Kidney tubule cell (primary cell): ENCODE measurements at regions not wholly inside any gene's neighbourhood (a gene's known extent, or its start where the extent isn't known, plus 50 kb on each side); places are given as distances from the start of the nearest gene placed in this dataset.
"Not testable (repeated sequence)": the region's sequence is repeated elsewhere in the genome, so short reads cannot be mapped to it uniquely, and the experiment has no call there.

ENCODE experiments used
- DNase-seq: peaks from one replicate; pipeline ENCODE4 v3.0.0-alpha.2; 2018; ENCODE audit warnings: low spot score

GRCh38 chr7:49669692-49670260, 103.7 kb upstream of the VWC2 start:
- no peak for DNase-seq

DNA sequence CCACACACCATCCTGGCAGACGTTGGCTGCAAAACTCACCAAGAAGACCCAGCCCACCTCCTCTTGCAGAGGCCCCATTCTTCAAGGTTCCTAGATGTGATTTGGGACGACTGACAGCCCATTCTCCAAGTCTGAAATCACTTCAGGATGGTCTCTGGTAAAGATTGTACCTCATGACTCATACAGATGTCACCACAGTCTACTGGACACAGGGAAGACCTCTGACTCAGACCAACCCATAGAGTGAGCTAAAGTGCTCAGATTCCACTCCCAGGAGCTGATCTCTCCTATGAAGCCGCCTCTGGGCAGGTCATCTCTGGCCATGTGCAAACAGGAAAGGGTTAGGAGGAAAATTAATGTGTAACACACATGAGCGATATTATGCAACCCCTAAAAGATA, 102.4 kb upstream of the VWC2 start:
- peak; percentile 92 for DNase-seq

- no peak for DNase-seq
These were observed 80.9 kb upstream of the VWC2 start for GRCh38 chr7:49692516-49692915.

GRCh38 chr7:49695971-49696370, 77.5 kb upstream of the VWC2 start:
- DNase-seq: no peak

DNA sequence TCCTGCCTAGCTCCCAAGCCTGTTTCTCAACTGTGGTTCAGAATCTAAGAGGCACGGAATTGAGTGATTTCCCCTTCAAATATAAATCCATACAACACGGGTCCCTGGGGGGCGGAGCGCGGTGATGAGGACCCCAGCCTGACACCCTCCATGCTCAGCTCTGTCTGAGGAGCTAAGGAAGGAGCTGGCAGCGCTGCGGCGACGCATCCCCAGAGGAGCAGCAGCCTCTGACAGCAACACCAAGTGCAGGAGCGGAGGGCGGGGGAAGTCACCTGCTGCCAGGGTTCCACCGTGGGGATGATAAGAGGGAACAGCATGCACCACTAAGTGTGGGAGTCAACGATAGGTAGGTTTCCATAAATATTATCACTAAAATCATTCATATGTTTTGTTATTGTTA, 72.6 kb upstream of the VWC2 start:
- no peak for DNase-seq

GRCh38 chr7:49702099-49702498, 71.3 kb upstream of the VWC2 start:
- no peak for DNase-seq

DNA sequence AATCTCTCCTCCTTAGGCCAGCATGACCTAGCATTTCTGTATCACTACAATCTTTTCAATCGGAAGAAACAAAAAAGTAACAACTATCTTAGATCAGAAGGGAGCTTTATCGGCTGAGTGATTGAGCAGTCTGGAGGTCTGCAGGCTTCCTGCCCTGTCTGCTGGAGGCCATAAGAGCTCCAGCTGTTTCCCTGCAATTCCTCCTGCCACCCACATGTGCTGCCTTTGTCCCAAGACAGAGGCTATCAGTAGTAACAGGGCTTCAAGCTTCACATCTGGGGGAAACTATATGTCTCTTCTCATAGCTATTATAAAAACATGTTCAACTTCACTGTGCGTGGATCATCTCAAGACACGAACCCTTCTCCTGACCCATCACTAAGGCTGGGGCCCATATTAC, 70.1 kb upstream of the VWC2 start:
- DNase-seq: no peak

DNA sequence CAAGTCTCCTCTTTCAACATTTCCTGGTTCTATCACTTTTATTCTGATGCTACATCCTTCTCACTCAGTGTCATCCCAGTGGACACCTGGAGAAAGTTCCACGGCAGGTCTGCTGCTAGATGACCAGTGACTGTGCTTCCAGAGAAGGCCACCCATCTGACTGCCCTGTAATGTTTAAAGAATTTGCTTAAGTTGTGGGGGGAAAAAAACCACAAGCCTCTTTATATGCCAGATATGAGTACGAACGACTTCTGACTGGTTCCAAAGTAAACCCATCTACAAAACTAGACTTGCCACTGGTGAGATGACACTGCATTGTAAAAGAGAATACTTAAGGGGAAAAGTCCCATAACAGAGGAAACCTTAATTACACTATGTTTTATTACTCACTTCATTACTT, 69.6 kb upstream of the VWC2 start:
- peak; percentile 60 for DNase-seq

DNA sequence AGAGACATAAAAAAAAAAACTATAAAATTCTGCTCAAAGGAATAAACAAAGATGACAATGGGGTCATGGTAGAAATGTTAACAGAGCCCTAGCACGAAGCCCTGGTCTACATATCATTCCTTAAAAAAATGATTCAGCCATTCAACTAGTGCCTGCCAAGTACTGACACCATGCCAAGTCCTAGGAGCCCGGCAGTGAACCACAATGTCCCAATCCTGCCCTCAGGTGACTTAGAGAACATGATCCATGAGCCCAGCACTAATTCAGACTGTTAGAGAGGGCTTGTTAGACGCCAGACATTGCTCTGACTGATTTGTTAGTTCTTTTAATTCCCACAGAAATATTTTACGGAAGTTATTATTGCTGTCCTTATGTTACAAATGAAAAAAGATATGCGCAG, 67.3 kb upstream of the VWC2 start:
- no peak for DNase-seq

DNA sequence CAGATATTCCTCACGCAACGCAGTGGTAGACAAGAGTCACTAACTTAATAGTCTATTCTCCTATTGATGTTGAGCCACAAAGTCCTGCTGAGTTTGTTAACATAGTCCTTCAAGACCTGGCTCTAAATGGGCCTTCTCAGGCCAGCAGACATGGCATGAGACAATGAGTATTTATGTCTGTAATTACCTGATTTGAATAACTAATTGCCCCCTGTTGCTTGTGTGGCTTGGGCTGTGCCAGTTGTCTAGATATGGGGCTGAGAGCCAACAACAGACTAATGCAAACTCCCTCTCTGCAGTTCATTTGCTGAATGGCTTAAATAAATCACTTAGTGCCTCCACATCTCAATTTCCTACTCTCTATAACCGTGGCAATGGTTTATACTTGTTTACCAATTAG, 65.5 kb upstream of the VWC2 start:
- no peak for DNase-seq

DNA sequence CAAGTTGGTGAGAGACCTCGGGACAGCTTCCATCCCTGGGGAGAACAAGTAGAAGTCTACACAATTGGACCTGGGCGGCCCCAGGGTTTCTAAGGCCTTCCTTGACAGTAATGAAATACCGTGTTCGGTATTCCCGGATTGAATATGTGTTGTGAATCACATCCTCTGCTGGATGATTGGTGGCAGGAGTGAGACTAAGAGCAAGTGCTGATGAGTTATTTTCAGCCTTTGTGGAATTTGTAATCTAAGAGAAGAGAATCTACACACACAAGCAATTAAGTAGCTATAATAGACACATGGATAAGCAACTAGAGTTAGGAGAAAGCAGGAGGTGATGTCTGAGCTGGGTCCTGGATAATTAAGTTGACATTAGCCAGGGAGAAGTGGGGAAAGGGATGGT, 64.8 kb upstream of the VWC2 start:
- DNase-seq: no peak

DNA sequence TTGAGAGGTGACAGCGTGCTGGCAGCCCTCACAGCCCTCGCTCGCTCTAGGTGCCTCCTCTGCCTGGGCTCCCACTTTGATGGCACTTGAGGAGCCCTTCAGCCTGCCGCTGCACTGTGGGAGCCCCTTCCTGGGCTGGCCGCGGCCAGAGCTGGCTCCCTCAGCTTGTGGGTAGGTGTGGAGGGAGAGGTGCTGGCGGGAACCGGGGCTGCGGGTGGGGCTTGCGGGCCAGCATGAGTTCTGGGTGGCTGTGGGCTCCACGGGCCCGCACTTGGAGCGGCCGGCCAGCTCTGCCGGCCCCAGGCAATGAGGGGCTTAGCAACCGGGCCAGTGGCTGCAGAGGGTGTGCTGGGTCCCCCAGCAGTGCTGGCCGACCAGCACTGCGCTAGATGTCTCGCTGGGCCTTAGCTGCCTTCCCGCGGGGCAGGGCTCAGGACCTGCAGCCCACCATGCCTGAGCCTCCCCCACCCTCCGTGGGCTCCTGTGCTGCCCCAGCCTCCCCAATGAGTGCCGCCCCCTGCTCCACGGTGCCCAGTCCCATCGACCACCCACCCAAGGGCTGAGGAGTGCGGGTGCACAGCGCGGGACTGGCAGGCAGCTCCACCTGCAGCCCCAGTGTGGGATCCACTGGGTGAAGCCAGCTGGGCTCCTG, 62.2 kb upstream of the VWC2 start:
- not testable (repeated sequence) for DNase-seq

DNA sequence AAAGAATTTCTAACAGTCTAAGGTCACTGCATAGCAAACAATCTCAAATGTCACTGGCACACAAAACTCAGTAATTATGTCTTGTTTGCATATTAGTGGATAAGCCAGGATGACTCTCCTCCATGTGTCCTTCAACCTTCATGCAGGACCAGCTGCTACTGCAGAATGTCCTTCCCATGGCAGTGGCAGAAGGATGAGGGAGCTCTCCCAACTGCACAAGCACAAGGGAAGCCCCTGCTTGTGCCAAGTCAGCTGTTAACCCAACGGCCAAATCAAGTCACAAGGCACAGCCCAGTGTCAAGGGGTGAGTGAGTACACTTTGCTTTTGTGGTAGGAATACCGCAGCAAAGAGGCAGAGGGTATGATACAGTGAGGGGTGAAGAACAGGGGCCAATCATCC, 59.3 kb upstream of the VWC2 start:
- no peak for DNase-seq

- no peak for DNase-seq
These were observed 58.0 kb upstream of the VWC2 start for GRCh38 chr7:49715486-49715885.

GRCh38 chr7:49717547-49717946, 55.9 kb upstream of the VWC2 start:
- no peak for DNase-seq

DNA sequence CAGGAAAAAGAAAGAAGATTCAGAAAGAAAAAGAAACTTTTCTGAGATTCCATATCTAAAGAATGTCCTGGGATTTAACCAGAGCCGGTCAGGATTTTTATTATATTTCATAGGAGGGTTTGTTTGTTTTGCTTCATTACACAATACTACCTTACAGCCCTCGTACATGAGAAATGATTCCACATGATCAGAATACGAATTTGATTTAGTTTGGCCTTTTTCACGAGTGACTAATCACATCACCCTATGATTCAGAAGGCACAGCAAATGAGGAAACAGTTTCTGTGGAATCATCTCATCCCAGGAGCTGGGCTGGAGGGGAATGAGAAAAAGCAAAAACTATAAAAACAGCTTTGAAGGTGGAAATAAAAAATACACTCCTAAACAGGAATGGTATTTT, 54.7 kb upstream of the VWC2 start:
- peak; percentile 74 for DNase-seq

DNA sequence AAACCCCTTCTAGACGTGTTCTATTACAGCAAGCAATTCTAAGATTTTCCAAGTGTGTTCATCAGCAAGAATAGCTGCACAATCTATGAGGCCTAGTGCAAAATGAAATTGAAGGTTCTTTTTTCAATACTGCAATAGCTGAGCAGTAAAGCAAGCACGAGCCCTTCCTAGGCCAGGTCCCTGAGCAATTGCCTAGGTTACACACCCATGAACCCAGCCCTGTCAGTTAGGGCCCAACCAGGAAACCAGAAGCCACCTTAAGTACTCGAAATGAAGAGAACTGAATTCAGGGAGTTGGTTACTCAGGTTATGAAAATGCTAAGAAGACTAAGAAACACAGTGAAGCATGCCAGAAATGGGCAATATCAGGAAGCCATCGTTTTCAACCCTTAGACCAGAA, 52.0 kb upstream of the VWC2 start:
- DNase-seq: no peak
